ENCODE measurements at regions not wholly inside any gene's neighbourhood (a gene's known extent, or its start where the extent isn't known, plus 50 kb on each side); places are given as distances from the start of the nearest gene placed in this dataset.
"Not testable (repeated sequence)": the region's sequence is repeated elsewhere in the genome, so short reads cannot be mapped to it uniquely, and the experiment has no call there.

DNA sequence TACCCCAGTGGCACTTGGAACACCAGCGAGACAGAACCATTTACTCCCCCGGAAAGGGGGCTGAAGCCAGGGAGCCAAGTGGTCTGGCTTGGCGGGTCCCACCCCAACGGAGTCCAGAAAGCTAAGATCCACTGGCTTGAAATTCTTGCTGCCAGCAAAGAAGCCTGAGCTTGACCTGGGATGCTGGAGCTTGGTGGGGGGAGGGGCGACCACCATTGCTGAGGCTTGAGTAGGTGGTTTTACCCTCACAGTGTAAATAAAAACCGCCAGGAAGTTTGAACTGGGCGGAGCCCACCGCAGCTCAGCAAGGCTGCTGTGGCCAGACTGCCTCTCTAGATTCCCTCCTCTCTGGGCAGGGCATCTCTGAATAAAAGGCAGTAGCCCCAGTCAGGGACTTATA, 62.8 kb downstream of the RPS24 start:
- DNase-seq, result not testable (repeated sequence)

DNA sequence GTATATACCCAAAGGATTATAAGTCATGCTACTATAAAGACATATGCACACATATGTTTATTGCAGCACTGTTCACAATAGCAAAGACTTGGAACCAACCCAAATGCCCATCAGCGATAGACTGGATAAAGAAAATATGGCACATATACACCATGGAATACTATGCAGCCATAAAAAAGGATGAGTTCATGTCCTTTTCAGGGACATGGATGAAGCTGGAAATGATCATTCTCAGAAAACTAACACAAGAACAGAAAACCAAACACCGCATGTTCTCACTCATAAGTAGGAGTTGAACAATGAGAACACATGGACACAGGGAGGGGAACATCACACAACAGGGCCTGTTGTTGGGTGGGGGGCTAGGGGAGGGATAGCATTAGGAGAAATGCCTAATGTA, 68.9 kb downstream of the RPS24 start:
- DNase-seq, result not testable (repeated sequence)

DNA sequence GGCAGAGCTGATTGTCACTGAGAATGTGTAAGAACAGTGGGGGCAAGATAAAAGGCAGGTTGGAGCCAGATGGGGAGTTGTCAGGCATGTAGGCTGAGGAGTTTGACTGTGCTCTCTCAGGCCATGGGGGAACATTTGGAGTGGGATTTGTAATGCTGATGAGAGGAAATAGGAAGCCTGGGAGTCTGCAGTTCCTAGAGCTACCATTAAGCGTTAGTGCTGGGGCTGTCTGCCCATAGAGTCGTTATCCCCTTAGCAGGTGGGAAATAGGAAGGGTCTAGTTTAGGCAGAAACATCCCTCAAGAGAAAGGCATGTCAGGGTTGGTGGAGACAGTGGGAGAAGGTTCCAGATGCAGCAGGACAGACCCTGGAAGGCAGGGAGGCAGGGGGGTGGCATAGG, 75.5 kb downstream of the RPS24 start:
- DNase-seq, result no peak

DNA sequence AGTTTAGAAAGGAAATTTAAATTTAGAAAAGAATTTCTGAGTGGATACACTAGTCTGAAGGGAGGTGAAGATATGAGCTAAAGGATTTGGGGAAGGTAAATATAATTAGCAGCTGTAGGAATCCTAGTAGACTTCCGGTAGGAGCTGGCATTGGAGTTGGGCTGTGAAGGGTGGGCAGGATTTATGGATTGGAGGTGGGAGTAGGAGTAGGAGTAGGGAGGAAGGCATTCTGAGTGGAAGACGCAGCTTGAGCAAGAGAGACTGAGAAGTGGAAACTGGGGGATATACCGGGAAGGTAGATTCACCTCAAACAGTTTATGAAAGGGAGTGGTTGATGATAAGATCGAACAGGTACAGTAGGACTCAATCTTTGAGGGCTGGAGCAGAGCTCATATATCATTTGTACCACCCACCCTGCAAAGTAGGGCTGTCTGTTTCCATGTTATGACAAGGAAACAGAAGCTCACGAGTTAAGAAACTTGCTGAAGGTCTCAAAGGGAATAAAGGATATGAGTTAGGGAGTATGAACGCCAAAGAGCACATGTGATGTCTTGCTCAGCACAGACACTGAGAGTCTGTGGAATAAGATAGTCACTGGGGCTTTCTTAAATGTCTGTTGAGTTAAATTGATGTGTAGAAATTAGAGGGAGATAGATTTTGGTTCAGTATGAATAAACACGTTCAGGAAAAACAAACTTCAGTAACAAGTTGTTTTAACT, 81.6 kb downstream of the RPS24 start:
- no peak for DNase-seq

DNA sequence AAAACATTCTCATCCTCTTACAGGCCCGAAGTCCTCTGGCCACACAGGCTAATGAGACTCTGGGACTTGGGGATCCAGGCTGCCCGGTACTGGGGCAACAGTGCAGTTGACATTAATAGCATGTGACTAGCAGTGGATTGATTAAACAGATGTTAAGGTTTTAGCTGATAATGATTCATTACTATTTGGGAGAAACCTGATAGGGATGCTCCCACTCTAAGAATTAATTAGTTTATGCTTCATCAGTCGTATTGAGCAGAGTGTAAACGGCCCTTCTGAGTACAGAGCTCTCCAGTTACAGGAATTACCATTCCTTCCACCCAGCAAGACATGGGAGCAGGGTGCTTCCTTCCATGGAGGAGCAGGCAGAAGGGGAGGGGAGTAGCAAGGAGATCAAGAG, 82.7 kb downstream of the RPS24 start:
- DNase-seq, result no peak

DNA sequence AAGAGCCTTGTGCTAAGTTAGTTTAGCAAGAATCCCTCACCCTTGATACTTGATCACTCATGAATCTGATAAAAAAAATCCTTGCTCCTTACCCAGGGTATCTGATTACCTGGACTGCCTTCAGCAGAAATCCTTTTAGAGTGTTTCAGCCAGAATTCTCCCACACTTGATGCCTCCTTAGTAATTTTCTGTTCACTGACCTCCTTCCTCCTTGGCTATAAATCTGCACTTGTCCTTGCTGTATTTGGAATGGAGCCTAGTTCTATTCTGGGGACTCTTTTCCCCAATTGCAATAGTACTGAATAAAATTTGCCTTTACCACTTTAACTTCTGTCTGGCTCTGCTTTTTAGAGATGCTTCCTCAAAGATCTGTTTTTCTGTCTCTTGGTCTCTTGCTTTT, 84.9 kb downstream of the RPS24 start:
- no peak for DNase-seq

DNA sequence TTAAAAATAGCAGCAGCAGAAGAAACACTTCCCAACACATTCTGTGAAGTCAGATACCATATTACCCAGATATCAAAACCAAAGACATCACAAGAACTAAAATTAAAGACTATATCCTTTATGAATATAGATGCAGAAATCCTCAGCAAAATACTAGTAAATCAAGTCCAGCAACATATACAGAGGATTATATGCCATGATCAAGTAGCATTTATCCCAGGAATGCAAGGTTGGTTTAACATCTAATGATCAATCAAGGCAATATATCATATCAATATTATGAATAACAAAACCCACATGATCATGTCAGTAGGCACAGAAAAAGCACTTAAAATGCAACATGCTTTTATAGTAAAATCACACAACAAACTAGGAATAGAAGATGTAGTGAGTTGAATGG, 88.1 kb downstream of the RPS24 start:
- DNase-seq, result no peak

DNA sequence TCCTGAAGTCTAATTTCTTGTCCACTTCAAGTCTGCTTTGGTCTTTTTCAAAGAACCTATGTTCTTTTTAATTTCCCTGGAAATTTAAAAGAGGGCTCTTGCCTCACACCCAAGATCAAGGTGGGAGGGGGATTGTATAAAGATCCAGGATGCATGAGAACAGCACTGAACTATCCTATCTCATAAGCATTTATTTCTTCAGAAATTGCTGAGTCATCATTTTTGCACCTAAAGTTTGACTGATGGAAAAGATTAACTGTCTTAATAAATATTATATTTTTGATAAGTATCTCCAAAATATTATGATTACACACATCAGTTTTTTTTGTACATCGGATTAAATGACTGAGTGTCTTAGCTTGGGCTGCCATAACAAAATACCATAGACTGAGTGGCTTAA, 90.5 kb downstream of the RPS24 start:
- no peak for DNase-seq

DNA sequence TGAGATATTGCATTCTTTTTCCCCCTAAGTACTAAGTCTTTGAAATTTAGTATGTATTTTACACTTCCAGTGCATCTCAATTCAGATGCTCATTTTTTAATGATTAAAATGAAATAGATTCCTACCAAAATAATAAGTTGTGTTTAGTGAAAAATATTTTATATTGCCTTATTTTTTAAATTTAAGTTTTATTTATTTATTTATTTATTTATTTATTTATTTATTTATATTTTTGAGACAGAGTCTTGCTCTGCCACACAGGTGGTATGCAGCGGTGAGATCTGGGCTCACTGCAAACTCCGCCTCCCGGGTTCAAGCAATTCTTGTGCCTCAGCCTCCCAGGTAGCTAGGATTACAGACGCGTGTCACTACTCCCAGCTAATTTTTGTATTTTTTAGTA, 95.5 kb downstream of the RPS24 start:
- no peak for DNase-seq

DNA sequence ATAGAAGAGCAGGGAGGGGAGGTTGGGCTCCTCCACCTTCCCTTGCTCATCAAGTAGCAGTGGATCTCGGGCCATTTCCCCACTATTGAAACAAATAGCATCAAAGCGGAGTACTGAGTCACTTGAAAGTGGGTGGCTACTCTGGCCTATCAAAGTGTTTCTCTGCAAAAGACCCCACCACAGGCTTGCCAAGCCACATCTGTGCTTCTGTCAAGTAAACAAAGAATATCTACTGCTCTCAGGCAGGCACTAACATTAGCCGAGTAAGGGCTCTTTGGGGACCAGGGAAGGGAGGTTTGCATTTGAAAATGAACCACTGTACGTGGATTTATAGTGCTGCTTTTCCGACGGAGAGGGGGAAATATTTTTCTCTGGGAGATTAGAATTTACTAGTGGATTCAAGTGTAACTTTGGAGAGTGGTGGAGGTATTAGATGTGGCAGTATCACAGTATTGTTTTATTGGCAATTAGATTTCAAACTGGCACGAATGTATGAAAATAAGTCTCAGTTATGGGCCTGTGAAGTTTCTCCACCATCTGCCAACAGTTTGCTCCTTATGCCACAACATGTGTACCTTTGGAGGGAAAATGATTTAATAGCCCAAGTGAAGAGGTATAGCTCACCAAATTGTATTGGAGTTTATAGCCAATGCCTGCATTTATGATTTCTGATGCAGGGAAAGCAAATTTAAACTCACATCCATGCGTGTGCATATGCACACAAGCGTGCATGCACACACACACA, 97.5 kb downstream of the RPS24 start:
- DNase-seq, result no peak

DNA sequence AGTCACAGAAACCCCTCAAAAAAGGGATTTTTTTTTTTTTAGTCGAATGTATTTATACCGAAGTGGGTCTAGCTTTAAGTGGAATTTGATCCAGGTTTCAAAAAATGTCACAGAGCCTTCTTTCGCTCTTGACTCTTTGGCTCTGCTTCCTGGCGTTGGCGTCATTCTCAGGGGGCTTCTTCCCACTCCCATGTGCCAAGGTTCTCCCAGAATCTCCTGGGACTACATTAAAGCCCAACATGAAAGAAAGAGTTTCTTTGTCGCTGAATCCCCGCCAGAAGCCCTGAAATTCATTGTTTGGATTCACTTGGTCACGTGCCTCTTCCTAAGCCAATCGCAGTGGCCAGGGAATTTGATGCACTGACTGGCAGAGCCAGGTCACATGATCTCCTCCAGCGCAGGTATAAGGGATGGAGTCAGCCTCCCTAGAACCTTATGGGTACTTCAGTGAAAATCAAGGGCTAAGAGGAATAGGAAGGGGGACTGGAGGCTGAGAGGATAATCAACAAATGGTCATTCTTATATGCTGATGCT, 101.2 kb downstream of the RPS24 start:
- DNase-seq, result no peak

DNA sequence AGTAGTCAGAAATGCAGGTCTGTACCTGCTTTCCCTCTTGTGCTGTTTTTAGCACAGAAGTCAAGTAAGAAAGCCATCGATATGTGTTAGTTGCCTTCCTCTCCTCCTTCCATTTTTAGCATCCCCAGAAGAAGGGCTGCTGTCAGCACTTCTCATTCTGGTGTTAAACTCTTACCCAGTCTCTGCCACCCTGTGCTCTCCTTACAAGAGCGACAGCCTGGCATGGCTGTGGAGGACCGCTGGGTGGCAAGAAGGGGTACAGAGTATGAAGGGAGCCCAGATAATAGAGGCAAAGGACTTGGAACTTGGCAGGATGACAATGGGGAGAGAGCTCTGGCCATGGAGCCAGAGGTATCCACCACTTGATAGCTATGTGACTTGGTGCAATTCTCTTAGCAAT, 103.5 kb downstream of the RPS24 start:
- no peak for DNase-seq

DNA sequence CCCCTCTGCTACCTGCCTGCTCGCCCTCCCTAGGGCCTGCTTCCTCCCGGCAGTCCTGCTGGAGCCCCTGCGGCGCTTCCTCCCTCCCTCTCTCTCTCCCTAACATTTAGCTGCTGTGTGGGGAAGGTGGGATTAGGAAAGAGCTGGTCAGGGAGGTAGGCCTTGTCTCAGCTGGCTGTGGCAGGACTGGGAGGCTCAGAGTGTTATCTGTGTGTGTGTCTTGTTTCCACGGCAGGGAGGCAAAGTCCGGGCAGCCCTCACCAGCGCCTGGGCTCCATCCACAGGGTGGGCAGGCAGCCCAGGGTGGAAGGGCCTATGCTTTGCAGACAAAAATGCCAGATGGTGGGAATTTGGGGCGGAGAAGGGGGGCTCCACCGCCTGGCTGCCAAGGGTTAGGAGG, 105.7 kb downstream of the RPS24 start:
- DNase-seq, result no peak

DNA sequence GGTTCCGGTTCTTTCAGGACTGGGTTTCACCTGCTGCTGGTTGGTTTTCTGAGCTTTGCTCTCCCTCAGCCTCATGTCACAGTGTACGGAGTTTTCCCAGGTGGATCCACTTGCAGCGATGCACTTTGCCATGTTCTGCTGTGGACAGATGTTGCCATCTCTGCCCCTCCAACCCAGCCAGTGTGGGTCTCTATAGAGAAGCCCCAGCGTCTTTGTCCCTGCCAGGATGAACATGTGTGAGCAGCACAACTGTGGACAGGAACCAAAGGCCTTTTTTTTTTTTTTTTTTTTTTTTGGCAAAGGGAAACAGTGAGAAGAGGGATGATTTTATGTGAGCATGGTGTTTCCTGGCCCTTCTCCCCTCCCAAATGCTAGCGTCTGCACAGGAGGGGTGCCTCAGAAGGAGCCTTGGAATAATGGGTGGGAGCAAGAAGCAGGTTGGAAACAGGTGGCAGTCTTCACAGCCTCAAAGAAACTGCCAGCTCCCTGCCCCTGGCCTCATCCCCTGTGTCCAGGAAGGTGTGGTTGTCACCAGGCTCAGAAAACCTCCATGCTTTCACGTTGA, 106.5 kb downstream of the RPS24 start:
- no peak for DNase-seq

DNA sequence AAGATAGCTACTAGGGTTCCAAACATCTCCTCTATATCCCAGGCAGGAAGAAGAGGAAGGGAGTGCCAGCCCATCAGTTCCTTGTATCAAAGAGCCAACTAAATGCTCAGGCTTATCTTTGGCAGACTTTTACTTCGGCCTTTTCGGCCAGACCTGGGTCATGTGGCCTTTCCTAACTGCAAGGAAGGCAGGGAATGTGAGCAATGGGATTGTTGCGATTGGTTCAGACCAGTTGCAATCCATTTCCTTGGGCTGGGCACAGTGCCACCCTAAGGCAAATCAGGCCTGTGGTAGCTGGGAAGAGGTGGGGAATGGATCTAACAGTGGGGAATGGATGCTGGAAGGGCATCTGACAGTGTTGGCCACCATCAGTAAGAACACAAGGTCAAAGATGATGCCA, 109.9 kb downstream of the RPS24 start:
- no peak for DNase-seq

DNA sequence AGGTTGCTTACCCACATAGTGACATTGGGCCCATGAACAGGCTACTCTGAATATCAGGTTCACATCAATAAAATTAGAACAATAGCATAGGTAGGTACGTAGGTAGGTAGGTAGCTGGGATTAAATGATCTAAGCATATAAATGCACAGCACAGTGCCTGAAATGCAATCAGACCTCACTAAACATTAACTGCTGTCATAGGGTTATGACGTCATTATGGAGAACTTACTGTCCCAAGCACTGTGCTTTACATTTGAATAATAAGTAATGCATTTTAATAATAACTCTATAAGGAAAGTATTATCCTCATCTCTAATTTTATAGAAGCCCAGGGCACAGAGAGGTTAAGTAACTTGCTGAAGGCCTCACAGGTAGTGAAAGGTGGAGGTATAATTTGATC, 112.5 kb downstream of the RPS24 start:
- no peak for DNase-seq

DNA sequence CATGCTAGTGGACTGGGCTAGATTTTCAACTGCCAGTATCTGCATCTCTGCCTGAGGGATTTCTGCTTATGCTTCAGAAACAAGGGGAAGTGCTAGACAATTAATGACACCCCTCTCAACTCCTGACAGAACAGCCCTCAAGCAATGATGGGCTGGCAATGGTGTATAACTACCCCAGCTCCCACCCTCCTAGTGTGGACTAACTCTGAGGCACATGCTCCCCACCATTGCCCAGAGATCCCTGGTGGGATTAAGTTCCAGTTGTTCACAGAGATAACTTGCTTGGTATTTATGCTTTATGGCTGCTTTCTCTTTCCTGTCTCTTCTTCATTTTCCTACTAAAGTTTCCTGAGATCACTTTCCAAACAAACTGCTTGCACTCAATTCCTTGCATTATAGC, 113.5 kb downstream of the RPS24 start:
- no peak for DNase-seq

DNA sequence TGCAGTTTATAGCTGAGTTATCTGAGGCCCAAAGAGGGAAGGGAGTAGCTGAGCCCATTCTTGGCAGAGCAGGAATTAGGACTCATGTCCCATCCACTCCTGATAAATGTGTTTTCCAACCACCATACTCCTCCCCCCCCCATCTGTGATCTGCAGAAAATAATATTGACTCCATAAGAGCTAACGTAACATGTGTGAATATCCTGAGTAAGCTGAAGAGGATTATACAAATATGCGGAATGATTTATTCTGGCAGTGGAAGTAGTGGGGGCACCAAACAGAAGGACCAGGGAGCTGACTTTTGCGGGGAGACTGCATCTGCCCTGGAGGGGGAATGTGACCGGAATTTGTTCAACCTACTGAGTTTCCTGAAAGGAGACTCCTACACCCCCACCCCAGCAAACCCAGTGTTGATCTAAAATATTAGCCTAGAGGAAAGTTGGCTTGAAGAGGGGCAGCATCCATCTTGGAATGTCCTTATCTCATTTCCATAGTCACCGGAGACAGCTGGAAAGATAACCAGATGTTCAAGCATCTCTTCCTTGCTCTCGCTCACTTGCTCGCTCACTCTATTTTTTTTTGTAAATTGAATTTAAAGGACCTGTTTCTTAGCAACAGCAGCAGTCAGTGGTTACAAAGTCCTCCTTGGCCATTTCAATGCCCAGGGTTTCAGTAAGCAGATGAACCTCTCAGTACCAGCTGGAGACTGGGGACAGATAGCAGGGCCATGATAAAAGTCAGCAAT, 114.7 kb downstream of the RPS24 start:
- DNase-seq, result no peak

DNA sequence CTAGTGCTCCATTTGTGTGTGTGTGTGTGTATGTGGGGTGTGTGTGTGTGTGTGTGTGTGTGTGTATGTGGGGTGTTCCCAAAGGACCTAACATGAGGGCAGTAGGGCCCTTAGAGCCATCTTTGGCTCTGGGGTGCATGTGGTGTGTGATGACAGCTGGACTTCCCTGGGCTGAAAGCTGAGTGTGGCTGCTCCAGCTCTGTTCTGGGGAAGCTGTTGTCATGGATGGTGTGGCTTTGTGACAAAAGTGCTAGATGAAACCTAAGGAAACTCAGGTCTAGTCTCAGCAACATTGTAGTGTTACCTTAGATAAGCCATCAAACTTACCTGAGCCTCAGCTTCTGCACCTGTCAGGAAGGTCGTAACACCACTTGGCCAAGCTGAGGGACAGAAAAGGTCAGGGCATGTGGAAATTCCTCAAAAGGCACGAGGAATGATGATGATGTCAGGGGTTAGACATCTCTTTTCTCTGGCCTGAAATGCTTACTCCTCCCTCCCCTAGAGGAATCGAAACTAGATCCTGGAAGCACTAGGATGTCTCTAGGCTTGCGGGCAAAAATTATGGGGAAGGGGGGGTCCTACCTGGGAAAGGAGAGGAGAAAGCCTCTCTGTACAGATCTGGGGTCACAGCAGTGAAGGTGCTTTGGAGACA, 115.4 kb downstream of the RPS24 start:
- no peak for DNase-seq

DNA sequence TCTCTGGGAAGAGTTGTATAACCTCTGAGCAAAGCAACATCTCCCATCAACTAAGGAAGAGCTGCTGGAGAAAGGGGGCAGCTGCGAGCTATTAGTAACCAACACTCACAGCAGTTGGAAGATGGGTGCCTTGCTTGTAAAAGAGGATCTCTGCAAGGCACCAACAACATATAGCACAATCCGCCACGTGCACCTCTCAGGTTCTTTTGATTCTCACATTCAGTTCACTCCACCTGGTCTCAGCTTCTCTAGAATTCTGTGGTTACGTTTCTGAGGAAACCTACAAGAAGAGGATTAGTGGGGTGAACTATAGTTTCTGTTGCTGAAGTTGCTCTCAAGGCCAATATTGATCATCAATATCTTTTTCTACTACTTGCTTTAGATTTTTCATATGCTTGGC, 117.1 kb downstream of the RPS24 start:
- no peak for DNase-seq

DNA sequence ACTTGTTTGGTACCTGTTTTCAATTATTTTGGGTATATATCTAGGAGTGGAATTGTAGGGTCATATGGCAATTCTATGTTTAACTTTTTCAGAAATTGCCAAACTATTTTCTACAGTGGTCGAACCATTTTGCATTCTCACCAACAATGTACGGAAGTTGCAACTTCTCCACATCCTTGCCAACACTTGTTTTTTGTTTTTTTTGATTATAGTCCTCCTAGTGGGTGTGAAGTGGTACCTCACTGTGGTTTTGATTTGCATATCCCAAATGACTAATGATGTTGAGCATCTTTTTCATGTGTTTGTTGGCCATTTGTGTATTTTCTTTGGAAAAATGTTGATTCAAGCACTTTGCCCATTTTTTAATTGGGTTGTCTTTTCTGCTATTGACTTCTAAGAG, 122.1 kb downstream of the RPS24 start:
- DNase-seq, result no peak

DNA sequence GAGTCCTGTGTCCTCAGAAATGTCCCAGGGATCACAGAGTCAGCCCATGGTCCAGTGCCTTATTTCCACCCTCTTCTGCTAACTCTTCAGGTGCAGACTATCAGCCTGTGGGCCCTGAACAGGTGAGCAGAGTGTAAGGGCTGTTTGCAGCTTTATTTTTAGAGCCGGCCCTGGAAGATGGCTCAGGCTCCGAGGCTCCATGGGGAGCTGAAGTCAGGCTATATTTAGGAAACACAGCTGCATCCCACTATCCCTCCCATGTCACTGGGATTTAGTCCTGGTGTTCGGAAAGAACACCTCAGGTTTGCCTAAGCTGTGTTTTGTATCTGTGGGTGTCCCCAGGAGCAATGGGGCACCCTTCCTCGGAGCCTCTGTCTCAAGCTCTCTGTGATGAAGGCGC, 126.9 kb downstream of the RPS24 start:
- DNase-seq, result no peak

DNA sequence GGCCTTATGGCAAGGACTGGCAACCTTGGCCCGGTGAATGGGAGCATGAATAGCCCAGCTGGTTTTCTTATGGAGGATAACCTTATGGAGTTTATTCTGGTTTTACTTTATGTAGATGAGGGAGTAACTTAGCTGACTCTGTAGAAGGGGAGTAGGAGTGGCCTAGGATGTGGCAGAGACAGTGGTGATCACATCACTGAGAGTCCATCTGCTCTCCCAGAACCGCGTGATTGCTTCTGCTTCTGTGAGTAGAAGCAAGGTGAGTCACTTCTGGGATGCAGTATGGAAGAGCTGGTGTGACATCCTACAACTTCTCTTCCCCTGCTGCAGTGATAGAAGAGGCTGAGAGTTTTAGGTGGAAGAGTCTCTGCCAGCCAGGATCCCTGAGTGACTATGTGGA, 129.2 kb downstream of the RPS24 start:
- no peak for DNase-seq
